NCI-H446 treated with DMSO at 0.1 percent for 48 hours (cell line): ENCODE measurements at regions not wholly inside any gene's neighbourhood (a gene's known extent, or its start where the extent isn't known, plus 50 kb on each side); places are given as distances from the start of the nearest gene placed in this dataset.
"Not testable (repeated sequence)": the region's sequence is repeated elsewhere in the genome, so short reads cannot be mapped to it uniquely, and the experiment has no call there.

Experiments used
- DNase-seq: peaks from one replicate; lab custom pipeline; 2025; lab: John Stamatoyannopoulos, UW

- DNase-seq, result no peak
These were observed 155.9 kb upstream of the LPP start for GRCh38 chr3:187997946-187998561.

- no peak for DNase-seq
These were observed 155.3 kb upstream of the LPP start for GRCh38 chr3:187998611-187999010.

- no peak for DNase-seq
These were observed 154.1 kb upstream of the LPP start for GRCh38 chr3:187999821-188000220.

GRCh38 chr3:188000361-188000861 is 153.5 kb upstream of the LPP start:
- DNase-seq, result peak; percentile 10

GRCh38 chr3:188001093-188001492 is 152.9 kb upstream of the LPP start:
- peak; percentile 73 for DNase-seq

- DNase-seq, result no peak
These were observed 152.0 kb upstream of the LPP start for GRCh38 chr3:188001926-188002325.

- DNase-seq, result no peak
These were observed 151.3 kb upstream of the LPP start for GRCh38 chr3:188002626-188003138.

GRCh38 chr3:188003188-188004171 is 150.5 kb upstream of the LPP start:
- DNase-seq, result no peak

GRCh38 chr3:188006726-188007393 is 147.1 kb upstream of the LPP start:
- peak; percentile 92 for DNase-seq

- DNase-seq, result no peak
These were observed 146.1 kb upstream of the LPP start for GRCh38 chr3:188007897-188008296.

- no peak for DNase-seq
These were observed 145.3 kb upstream of the LPP start for GRCh38 chr3:188008582-188009213.

GRCh38 chr3:188010478-188010877 is 143.5 kb upstream of the LPP start:
- DNase-seq, result no peak

- no peak for DNase-seq
These were observed 134.2 kb upstream of the LPP start for GRCh38 chr3:188019727-188020126.

GRCh38 chr3:188021041-188021440 is 132.9 kb upstream of the LPP start:
- DNase-seq, result no peak

- no peak for DNase-seq
These were observed 132.4 kb upstream of the LPP start for GRCh38 chr3:188021502-188022040.

- not testable (repeated sequence) for DNase-seq
These were observed 131.1 kb upstream of the LPP start for GRCh38 chr3:188022902-188023301.

- no peak for DNase-seq
These were observed 128.4 kb upstream of the LPP start for GRCh38 chr3:188025555-188025954.

GRCh38 chr3:188026191-188026968 is 127.6 kb upstream of the LPP start:
- DNase-seq, result no peak

- no peak for DNase-seq
These were observed 122.8 kb upstream of the LPP start for GRCh38 chr3:188031121-188031520.

- DNase-seq, result no peak
These were observed 119.0 kb upstream of the LPP start for GRCh38 chr3:188034989-188035388.
